ENCODE measurements at regions not wholly inside any gene's neighbourhood (a gene's known extent, or its start where the extent isn't known, plus 50 kb on each side); places are given as distances from the start of the nearest gene placed in this dataset.

- no peak for DNase-seq
- in situ Hi-C loops (cut with MboI; ENCODE audit: low pct_unique_long_range_greater_than_20kb, low sequenced_read_pairs): no loop called here
These were observed 221.5 kb downstream of the TEX29 start for GRCh38 chr13:111541752-111542529.

DNA sequence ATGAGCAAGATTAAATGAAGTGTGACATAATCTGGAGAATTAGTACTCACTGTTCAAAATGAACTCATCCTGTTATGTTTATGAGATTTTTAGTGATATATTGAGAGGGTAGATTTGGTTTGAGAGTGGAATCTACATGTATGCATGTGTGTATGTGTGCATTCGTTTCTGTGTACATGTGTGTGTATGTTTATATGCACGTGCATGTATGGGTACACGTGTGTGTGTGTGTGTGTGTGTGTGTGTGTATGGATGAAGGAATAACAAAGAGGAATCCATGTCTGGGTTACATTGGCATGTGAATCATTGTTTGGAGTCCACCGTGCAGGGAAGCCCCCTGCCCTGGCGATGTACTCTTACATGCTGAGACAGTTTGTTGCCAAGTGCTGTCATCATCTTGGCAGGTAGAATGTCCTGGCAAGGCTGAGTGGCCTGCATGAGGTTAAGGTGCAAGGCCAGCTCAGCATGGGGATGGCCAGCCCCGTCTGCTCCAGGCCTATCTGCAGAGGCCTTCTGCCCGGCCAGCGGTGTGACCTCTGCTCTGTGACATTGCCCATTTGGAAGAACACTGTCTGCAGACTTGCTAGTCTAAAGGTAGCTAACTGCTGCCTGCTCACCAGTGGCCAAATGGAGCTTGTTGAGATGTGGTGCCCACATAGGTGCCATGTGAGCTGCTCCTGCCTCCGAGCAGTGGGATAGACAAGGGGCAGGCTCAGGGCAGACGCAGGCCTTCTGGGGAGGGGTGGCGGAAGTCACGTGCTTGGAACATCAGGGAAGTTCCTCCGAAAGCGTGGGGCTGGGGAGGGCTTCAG lies 222.3 kb downstream of the TEX29 start:
- in situ Hi-C loops (cut with MboI; ENCODE audit: low pct_unique_long_range_greater_than_20kb, low sequenced_read_pairs): no loop called here

DNA sequence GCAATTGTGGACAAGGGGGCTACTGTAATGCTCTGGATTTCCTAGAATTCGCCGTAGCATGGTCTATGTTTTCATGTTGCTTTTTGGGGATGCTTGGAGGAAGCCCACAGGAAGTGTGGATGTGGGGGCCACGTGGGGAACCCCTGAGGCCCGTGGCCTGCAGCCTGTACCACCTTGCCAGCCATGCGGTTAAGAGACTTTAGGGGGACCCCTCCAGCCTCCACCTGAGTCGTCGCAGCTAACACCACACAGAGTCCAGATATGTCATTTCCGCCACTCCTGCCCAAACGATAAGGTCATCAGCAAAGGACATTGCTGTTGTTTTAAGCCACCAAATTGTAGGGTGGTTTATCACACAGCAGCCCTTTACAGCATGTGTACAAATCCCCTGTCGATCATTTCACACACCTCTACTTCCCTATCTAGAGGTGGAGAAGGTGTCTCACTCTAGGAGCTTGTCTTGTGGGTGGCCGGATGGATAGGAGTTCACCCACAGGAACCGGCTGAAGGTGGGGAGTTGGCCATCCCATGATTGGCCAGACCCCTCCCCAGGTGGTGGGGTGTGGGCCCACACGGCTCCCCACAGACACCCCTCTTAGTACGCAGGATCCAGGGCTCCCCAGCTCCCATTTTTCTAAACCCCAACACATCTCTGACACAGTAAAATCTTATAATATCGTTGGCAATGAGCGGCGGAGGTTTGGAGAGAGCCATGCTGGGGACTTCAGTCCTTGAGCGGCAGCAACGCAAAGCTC lies 226.7 kb downstream of the TEX29 start:
- in situ Hi-C loops (cut with MboI; ENCODE audit: low pct_unique_long_range_greater_than_20kb, low sequenced_read_pairs): no loop called here
- DNase-seq: no peak

More for the DNA sequence above, 222.3 kb downstream of the TEX29 start:
- no peak for DNase-seq

DNA sequence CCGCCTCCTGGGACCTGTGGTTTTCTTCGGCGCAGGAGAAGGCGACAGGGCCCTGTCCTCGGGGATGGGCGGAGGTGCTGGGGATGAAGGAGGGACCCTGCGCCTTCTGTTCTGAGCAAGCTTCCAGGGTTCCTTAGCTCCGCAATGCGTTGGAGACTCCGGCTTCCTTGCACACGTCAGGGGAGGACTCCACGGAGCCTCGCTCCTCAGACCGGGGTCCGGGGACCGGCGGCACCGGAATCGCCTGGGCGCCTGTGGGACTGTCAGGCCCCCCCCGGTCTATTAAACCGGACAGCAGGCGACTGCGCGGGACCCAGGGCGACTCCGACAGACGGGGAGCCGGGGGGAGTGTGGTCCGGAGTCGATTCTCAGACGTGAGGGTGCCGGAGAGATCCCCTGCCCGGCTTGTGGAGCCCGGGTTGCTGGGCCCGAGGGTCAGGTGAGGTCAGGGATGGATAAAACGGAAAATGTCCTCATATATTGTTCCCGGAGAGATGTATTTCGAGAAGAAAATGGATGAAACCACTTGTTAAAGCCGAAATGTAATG lies 227.4 kb downstream of the TEX29 start:
- DNase-seq: no peak
- in situ Hi-C loops (cut with MboI; ENCODE audit: low pct_unique_long_range_greater_than_20kb, low sequenced_read_pairs): no loop called here

DNA sequence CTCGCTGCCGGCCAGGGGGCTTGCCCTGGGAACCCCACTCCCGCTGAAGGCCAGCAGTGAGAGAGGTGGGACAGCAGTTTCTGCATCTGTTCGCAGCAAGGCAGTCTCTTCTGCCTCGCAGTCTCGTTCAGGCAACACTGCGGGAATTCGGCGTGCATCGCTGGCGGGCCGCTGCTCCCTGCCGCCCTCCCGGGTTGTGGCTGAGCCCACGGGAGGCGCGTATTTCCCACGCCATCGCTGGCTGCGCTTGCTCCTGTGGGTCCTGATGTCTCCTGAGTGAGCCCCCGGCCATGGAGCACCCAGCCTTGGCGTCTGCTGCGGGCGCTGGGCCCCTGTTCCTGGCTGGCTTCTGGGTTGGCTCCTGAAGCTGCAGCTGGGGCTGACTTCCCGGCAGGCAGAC lies 227.9 kb downstream of the TEX29 start:
- DNase-seq: no peak
- in situ Hi-C loops (cut with MboI; ENCODE audit: low pct_unique_long_range_greater_than_20kb, low sequenced_read_pairs): no loop called here

DNA sequence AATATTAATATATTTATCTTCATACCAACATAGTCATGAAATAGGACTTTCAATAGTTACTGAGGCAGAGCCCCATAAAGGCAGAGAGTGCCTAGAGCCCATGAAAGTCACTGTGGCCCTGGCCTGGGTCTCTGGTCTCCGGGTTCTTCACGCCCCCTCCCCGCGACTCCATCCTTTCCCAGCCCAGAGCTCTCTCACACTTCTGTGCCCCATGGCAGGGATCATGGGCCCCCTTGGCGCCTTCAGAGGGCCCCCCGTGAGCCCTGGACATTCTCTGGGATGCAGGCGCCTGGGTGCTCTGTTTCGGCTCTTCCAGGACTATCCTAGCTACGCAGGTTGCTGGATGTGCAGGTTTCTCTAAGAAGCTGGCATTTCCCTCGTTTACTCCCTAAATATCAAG lies 228.4 kb downstream of the TEX29 start:
- in situ Hi-C loops (cut with MboI; ENCODE audit: low pct_unique_long_range_greater_than_20kb, low sequenced_read_pairs): no loop called here
- DNase-seq: no peak

DNA sequence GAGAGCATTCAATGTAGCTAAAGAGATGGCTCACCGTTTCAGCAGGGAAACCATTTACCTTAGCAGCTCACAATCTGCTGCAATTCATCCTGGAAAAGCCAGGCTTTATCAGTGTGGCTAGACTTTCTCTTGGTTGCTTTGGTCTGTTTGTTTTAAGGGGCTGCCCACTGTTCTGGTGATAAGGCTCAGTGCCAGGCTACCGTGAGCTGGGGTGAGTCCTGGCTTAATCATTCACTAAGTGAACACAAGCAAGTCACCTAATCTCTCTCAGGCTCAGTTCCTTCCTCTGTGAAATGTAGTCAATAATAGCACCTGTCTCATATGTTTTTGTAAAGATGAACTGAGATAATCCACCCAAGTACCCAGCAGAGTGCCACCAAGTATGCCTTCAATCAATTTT lies 229.0 kb downstream of the TEX29 start:
- DNase-seq: no peak
- in situ Hi-C loops (cut with MboI; ENCODE audit: low pct_unique_long_range_greater_than_20kb, low sequenced_read_pairs): no loop called here

DNA sequence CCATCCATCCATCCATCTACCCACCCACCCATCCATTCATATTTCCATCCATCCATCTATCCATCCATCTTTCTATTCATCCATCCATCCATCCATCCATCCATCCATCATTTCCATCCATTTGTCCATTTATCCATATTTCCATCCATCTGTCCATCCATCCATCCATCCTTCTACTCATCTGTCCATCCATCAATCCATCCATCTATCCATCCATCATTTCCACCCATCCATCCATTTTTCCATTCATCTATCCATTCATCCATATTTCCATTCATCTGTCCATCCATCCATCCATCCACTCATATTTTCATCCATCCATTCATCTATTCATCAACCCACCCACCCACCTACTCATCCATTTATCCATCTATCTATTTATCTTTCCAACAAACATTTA lies 229.6 kb downstream of the TEX29 start:
- in situ Hi-C loops (cut with MboI; ENCODE audit: low pct_unique_long_range_greater_than_20kb, low sequenced_read_pairs): no loop called here
- DNase-seq: no peak

DNA sequence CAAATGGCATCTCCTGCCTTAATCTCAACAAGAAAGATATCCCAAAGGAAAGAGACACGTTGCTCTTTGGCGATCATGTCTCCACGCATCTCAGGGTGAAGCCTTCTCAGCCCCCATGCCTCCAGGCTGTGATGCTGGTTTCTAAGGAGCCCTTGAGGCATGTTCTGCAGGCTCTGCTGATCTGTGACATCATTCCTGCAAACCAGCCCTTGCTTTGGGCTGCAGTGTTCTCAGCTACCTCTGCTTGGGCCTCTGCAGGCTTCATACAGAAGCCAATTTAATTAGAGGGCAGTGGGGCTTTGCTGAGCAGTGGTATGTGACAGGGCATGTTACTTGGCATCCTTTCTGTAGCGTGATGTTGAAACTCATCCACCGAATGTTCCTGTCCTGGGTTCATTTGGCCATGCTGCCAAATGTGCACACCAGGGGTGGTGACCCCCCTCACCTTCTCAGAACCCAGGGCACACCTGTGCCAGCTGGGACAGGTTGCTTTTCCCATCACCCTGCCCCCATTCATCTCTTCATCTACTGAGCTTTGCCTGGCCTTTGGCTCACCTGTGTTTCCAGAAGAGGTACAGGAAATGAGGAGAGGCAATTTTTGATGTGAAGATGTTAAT lies 230.9 kb downstream of the TEX29 start:
- in situ Hi-C loops (cut with MboI; ENCODE audit: low pct_unique_long_range_greater_than_20kb, low sequenced_read_pairs): no loop called here
- no peak for DNase-seq

- in situ Hi-C loops (cut with MboI; ENCODE audit: low pct_unique_long_range_greater_than_20kb, low sequenced_read_pairs): no loop called here
These were observed 232.6 kb downstream of the TEX29 start for GRCh38 chr13:111552891-111553655.

GRCh38 chr13:111554539-111555267 lies 234.3 kb downstream of the TEX29 start:
- DNase-seq: no peak
- in situ Hi-C loops (cut with MboI; ENCODE audit: low pct_unique_long_range_greater_than_20kb, low sequenced_read_pairs): no loop called here

More at GRCh38 chr13:111552891-111553655, 232.6 kb downstream of the TEX29 start:
- DNase-seq: no peak

DNA sequence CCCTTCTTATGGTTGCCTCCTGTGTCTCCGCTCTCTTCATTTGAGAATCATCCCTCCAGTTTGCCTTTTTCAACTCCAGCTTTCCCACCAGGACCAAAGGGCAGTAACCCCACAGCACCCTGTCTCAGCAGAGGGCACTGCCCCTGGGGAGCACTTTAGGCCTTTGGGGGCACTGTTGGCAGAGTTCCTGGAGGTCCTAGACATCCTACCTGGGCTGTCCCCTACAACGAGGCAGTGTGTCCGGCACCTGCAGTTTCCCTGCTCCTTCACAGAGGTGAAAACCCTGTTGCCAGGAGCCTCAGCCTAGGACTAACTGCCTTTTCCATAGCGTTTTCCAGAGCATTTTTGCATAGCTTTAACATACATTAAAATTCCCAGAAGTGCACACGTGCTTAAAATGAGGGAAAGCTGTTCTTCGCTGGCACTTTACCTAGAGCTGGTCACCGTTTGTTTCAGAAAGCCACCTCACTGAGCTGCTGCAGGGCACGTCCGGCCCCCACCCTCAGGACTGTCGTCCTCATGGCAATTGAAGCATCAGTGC lies 234.9 kb downstream of the TEX29 start:
- no peak for DNase-seq
- in situ Hi-C loops (cut with MboI; ENCODE audit: low pct_unique_long_range_greater_than_20kb, low sequenced_read_pairs): no loop called here

DNA sequence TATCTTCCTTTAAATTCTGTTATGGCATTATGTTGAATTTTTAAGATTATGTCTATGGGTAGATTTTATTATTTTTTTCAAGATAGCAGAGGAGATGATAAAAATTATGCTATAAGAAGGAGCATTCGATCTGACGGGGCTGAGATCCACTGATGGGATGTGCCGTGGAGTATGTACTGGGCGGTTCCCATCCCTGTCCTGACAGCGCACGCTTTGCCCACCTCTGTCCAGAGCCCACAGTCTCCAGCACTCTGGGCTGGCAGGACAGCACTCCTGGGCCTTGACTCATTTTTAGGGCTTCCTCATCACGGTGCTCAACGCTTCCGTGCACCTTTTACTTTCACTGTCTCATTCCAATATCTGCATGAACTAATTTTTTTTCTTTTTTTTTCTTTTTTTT lies 235.5 kb downstream of the TEX29 start:
- in situ Hi-C loops (cut with MboI; ENCODE audit: low pct_unique_long_range_greater_than_20kb, low sequenced_read_pairs): no loop called here
- DNase-seq: no peak

- DNase-seq: no peak
- in situ Hi-C loops (cut with MboI; ENCODE audit: low pct_unique_long_range_greater_than_20kb, low sequenced_read_pairs): no loop called here
These were observed 236.1 kb downstream of the TEX29 start for GRCh38 chr13:111556496-111556895.

- in situ Hi-C loops (cut with MboI; ENCODE audit: low pct_unique_long_range_greater_than_20kb, low sequenced_read_pairs): no loop called here
- no peak for DNase-seq
These were observed 237.7 kb downstream of the TEX29 start for GRCh38 chr13:111557921-111558699.

DNA sequence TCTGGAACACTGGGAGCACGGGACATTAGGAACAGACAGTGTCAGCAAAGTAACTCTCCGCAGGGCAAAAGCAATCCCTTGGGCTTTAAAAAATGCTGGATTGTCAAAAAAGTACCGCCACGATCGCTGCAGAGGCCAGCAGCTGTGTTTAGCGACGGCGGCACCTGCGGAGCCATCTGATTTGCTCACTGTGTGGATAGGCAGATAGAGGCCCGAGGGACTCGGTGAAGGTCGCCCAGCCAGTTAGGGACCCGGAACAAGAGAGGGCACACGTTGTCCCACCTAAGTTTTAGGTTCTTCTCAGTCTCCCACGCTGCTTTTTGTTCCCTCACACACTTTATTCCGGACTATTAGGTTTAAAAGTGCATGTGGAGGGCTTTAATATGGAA lies 238.3 kb downstream of the TEX29 start:
- DNase-seq: no peak
- in situ Hi-C loops (cut with MboI; ENCODE audit: low pct_unique_long_range_greater_than_20kb, low sequenced_read_pairs): no loop called here
